IMR-90 (cell line): ENCODE measurements at regions not wholly inside any gene's neighbourhood (a gene's known extent, or its start where the extent isn't known, plus 50 kb on each side); places are given as distances from the start of the nearest gene placed in this dataset.

Experiments
- ATAC-seq: fragments of 200-7000 bp; cut with Tn5 transposase; 2 replicates; pipeline ENCODE4 v1.9.1; 2020; ENCODE audit warnings: low read depth, mild to moderate bottlenecking, moderate library complexity
- BruUV-seq: library from RNA; stranded (reverse); fragments of 400-500 nt; replicated peaks from 2 replicates; lab custom pipeline; 2021; lab: Mats Ljungman, UMichigan
- CTCF ChIA-PET: fragments of 300-600 bp; formaldehyde crosslinking; extraction: SDS; loops from one replicate; lab custom pipeline; 2021; ENCODE audit warnings: antibody characterized with exemption; lab: Yijun Ruan, JAX
- POLR2A ChIA-PET: fragments of 300-600 bp; sonication (Branson Sonifier 250); formaldehyde crosslinking; loops from one replicate; lab custom pipeline; 2022; ENCODE audit warnings: antibody characterized with exemption; ENCODE audit not compliant: unreplicated experiment; lab: Charles Lee
- DNase-seq: peaks from one replicate; pipeline ENCODE4 v3.0.0; 2013
- H2AFZ ChIP-seq: replicated peaks from 2 replicates; pipeline ENCODE3; 2013; ENCODE audit warnings: low read length, mild to moderate bottlenecking; ENCODE audit not compliant: poor library complexity
- H2AK5ac ChIP-seq: 2 replicates; pipeline ENCODE4 v1.6.1; 2013; ENCODE audit warnings: low read depth, low read length, inconsistent platforms
- H2AK9ac ChIP-seq: replicated peaks from 2 replicates; pipeline ENCODE3; 2013; ENCODE audit warnings: mild to moderate bottlenecking, low read depth, low read length, moderate library complexity; ENCODE audit not compliant: poor library complexity
- H2BK120ac ChIP-seq: 2 replicates; pipeline ENCODE4 v1.6.1; 2013; ENCODE audit warnings: low read depth, low read length, inconsistent platforms
- H2BK15ac ChIP-seq: 3 replicates; pipeline ENCODE4 v1.6.1; 2013; ENCODE audit warnings: low read depth, low read length, inconsistent platforms
- H2BK20ac ChIP-seq: 2 replicates; pipeline ENCODE4 v1.6.1; 2013; ENCODE audit warnings: low read depth, mild to moderate bottlenecking, inconsistent platforms, low read length, moderate library complexity
- H2BK5ac ChIP-seq: 2 replicates; pipeline ENCODE4 v1.6.1; 2013; ENCODE audit warnings: mild to moderate bottlenecking, low read depth, low read length, inconsistent platforms; ENCODE audit not compliant: poor library complexity, severe bottlenecking
- H3K14ac ChIP-seq: replicated peaks from 2 replicates; pipeline ENCODE4 v1.6.1; 2013; ENCODE audit warnings: low read depth, low read length, inconsistent platforms
- H3K18ac ChIP-seq: 2 replicates; pipeline ENCODE4 v1.6.1; 2013; ENCODE audit warnings: low read depth, low read length, control low read depth
- H3K23ac ChIP-seq: 2 replicates; pipeline ENCODE4 v1.6.1; 2013; ENCODE audit warnings: low read depth, low read length, inconsistent platforms
- H3K27ac ChIP-seq: 2 replicates; pipeline ENCODE4 v1.5.1; 2013; ENCODE audit warnings: mild to moderate bottlenecking, control low read depth, low read length; ENCODE audit not compliant: insufficient read depth
- H3K27me3 ChIP-seq: 2 replicates; pipeline ENCODE4 v1.6.1; 2013; ENCODE audit warnings: low read length; ENCODE audit not compliant: control insufficient read depth, insufficient read depth
- H3K36me3 ChIP-seq: 2 replicates; pipeline ENCODE4 v1.6.1; 2013; ENCODE audit warnings: low read length, mixed read lengths; ENCODE audit not compliant: control insufficient read depth, insufficient read depth
- H3K4ac ChIP-seq: 2 replicates; pipeline ENCODE4 v1.6.1; 2013; ENCODE audit warnings: low read depth, low read length, inconsistent platforms
- H3K4me1 ChIP-seq: 2 replicates; pipeline ENCODE4 v1.6.1; 2013; ENCODE audit warnings: low read length, mixed read lengths; ENCODE audit not compliant: control insufficient read depth, insufficient read depth
- H3K4me2 ChIP-seq: 2 replicates; pipeline ENCODE4 v1.6.1; 2013; ENCODE audit warnings: low read depth, mild to moderate bottlenecking, control low read depth, low read length, moderate library complexity
- H3K4me3 ChIP-seq: 2 replicates; pipeline ENCODE4 v1.5.1; 2013; ENCODE audit warnings: low read depth, mild to moderate bottlenecking, control low read depth, low read length, moderate library complexity; ENCODE audit not compliant: insufficient read depth
- H3K56ac ChIP-seq: 2 replicates; pipeline ENCODE4 v1.6.1; 2013; ENCODE audit warnings: low read length, inconsistent platforms; ENCODE audit not compliant: insufficient read depth; ENCODE audit errors: extremely low read depth
- H3K79me1 ChIP-seq, 2 experiments: 2 replicates each; pipeline ENCODE4 v1.6.1; 2013; ENCODE audit warnings: low read length in 2 of 2, inconsistent platforms in 1 of 2, low read depth in 1 of 2
- H3K9ac ChIP-seq: 2 replicates; pipeline ENCODE4 v1.6.1; 2013; ENCODE audit warnings: low read depth, low read length, control low read depth
- H3K9me1 ChIP-seq: 2 replicates; pipeline ENCODE4 v1.6.1; 2013; ENCODE audit warnings: low read length, inconsistent platforms; ENCODE audit not compliant: insufficient read depth
- H3K9me3 ChIP-seq: 2 replicates; pipeline ENCODE4 v1.6.1; 2013; ENCODE audit warnings: low read length; ENCODE audit not compliant: control insufficient read depth, insufficient read depth
- H4K20me1 ChIP-seq: 2 replicates; pipeline ENCODE4 v1.6.1; 2013; ENCODE audit warnings: low read length, inconsistent platforms; ENCODE audit not compliant: insufficient read depth
- H4K5ac ChIP-seq: 2 replicates; pipeline ENCODE4 v1.6.1; 2013; ENCODE audit warnings: mild to moderate bottlenecking, low read depth, low read length, control low read depth
- H4K8ac ChIP-seq, 2 experiments: 2 replicates each; pipeline ENCODE4 v1.6.1; 2013; ENCODE audit warnings: low read depth in 2 of 2, low read length in 2 of 2, control low read depth in 1 of 2, inconsistent platforms in 1 of 2
- H4K91ac ChIP-seq: 2 replicates; pipeline ENCODE4 v1.6.1; 2013; ENCODE audit warnings: low read depth, low read length, inconsistent platforms; ENCODE audit not compliant: insufficient read depth
- FOS ChIP-seq: fragments of 150-350 bp; IDR thresholded peaks from 2 replicates; pipeline ENCODE4 v1.6.1; 2016; ENCODE audit warnings: low read depth, low read length
- SMC3 ChIP-seq: fragments of 150-350 bp; IDR thresholded peaks from 2 replicates; pipeline ENCODE4 v1.6.1; 2016; ENCODE audit warnings: low read depth, mild to moderate bottlenecking, antibody characterized with exemption, low read length, moderate library complexity
- WGBS, 2 experiments: methylation state at CpG; one replicate each; pipeline versions ENCODE4 v1.1.5 to v1.1.7; 2013; ENCODE audit warnings: missing lambda C conversion rate in 2 of 2; ENCODE audit not compliant: insufficient read length in 1 of 2; ENCODE audit errors: extremely low coverage in 2 of 2; 5-methylcytosine and 5-hydroxymethylcytosine counted together
- dilution Hi-C: fragments of 300-500 bp; cut with HindIII; formaldehyde crosslinking; loops from one replicate; pipeline ENCODE4 v1.14.3; 2018; ENCODE audit warnings: low sequenced_read_pairs; ENCODE audit not compliant: unreplicated experiment
- in situ Hi-C: fragments of 300-500 bp; cut with MboI; formaldehyde crosslinking; loops from 3 replicates; pipeline ENCODE4 v1.14.3; 2019; ENCODE audit warnings: low sequenced_read_pairs, inconsistent platforms, mixed read lengths
- intact Hi-C: fragments of 100-400 bp; cut with micrococcal nuclease; formaldehyde crosslinking; loops from 2 replicates; pipeline ENCODE4 v1.10.0; 2022

GRCh38 chr12:113727651-113728061 is 238.5 kb downstream of the RBM19 start:
- H2AK9ac ChIP-seq, result no peak overlapping the region
- H3K27ac ChIP-seq, result no peak overlapping the region
- H3K56ac ChIP-seq, result no peak overlapping the region
- H2BK15ac ChIP-seq, result no peak overlapping the region
- no peak overlapping the region for H3K18ac ChIP-seq
- 0 out of 2 replicates have a peak, but pooled peaks have one; percentile 3 for TF ChIP-seq FOS
- TF ChIP-seq SMC3, result no peak
- WGBS, 2 experiments, result 40% methylated on average over 1 of the region's 1 CpG; no CpG with 5 or more reads in 1 of the 2 experiments
- ATAC-seq (peak; percentile 59), DNase-seq (peak; percentile 69)
- H2BK20ac ChIP-seq, result no peak overlapping the region
- H2AFZ ChIP-seq, result peak overlapping the region; percentile 16
- H3K4ac ChIP-seq, result no peak overlapping the region
- no peak overlapping the region for H2BK120ac ChIP-seq
- dilution Hi-C loops (no loop called here), intact Hi-C loops (no loop called here), in situ Hi-C loops (no loop called here)
- POLR2A ChIA-PET, result no interaction called here
- H3K9me3 ChIP-seq, result peaks cover 3% of the 10 kb centered on the region; the same call in 1 of the 2 replicates
- H4K5ac ChIP-seq, result no peak overlapping the region
- no peaks in the 10 kb centered on the region; the same call in 1 of the 2 replicates for H3K9me1 ChIP-seq
- no peak overlapping the region for H2AK5ac ChIP-seq
- H3K79me1 ChIP-seq, result no peaks in the 10 kb centered on the region
- no peak overlapping the region for H2BK5ac ChIP-seq
- H4K91ac ChIP-seq, result no peak overlapping the region
- H3K9ac ChIP-seq, result no peak overlapping the region
- no TSS peak for BruUV-seq
- no peak overlapping the region for H4K8ac ChIP-seq
- H3K4me3 ChIP-seq, result no peak overlapping the region
- H3K36me3 ChIP-seq, result no peaks in the 10 kb centered on the region
- H3K4me2 ChIP-seq, result no peak overlapping the region
- H3K23ac ChIP-seq, result no peak overlapping the region
- H3K4me1 ChIP-seq, result peaks cover 3% of the 10 kb centered on the region; the same call in 1 of the 2 replicates
- H3K14ac ChIP-seq, result no peak overlapping the region
- no peaks in the 10 kb centered on the region for H4K20me1 ChIP-seq
- H3K27me3 ChIP-seq, result no peaks in the 10 kb centered on the region; the same call in 1 of the 2 replicates
- CTCF ChIA-PET, result interaction anchor here (0.8 kb wide), 1 partner anchor 8 kb away, joined by 3 read pairs; no protein-coding TSS in a partner anchor
